Natural killer cell (primary cell): ENCODE measurements at regions not wholly inside any gene's neighbourhood (a gene's known extent, or its start where the extent isn't known, plus 50 kb on each side); places are given as distances from the start of the nearest gene placed in this dataset.

Experiments
- ATAC-seq, 3 donors: fragments of 150-1000 bp in 2 of 3; fragments of 200-7000 bp in 1 of 3; cut with Tn5 transposase; 1 replicate in 1 of 3; 2 replicates in 2 of 3; pipeline ENCODE4 v1.10.0; 2021; ENCODE audit warnings: mild to moderate bottlenecking in 2 of 3, moderate library complexity in 2 of 3
- DNase-seq, 2 donors: peaks; one replicate each; pipeline versions ENCODE4 v3.0.0 to v3.0.0-alpha.2; 2013 to 2021; ENCODE audit warnings: mixed read lengths in 1 of 2
- H3K27ac ChIP-seq: one replicate; pipeline ENCODE4 v1.5.1; 2013; ENCODE audit warnings: mild to moderate bottlenecking, low read length
- H3K27me3 ChIP-seq: one replicate; pipeline ENCODE4 v1.6.1; 2013; ENCODE audit warnings: low read length; ENCODE audit not compliant: control insufficient read depth, insufficient read depth
- H3K36me3 ChIP-seq: one replicate; pipeline ENCODE4 v1.6.1; 2013; ENCODE audit warnings: low read length; ENCODE audit not compliant: control insufficient read depth, insufficient read depth
- H3K4me1 ChIP-seq: one replicate; pipeline ENCODE4 v1.6.1; 2013; ENCODE audit warnings: low read length; ENCODE audit not compliant: control insufficient read depth, insufficient read depth
- H3K4me3 ChIP-seq: one replicate; pipeline ENCODE4 v1.5.1; 2013; ENCODE audit warnings: low read length
- H3K9me3 ChIP-seq: one replicate; pipeline ENCODE4 v1.6.1; 2013; ENCODE audit warnings: low read length; ENCODE audit not compliant: control insufficient read depth, insufficient read depth
- H3K27ac Mint-ChIP-seq, 2 donors: one replicate each; pipeline ENCODE4 v1.8.0; 2022; ENCODE audit warnings: mild to moderate bottlenecking in 2 of 2, mixed read lengths in 2 of 2, moderate library complexity in 1 of 2
- H3K27me3 Mint-ChIP-seq, 2 donors: one replicate each; pipeline ENCODE4 v1.8.0; 2022; ENCODE audit warnings: low read depth in 2 of 2, mixed read lengths in 2 of 2
- H3K36me3 Mint-ChIP-seq: one replicate; pipeline ENCODE4 v1.8.0; 2022; ENCODE audit warnings: mixed read lengths
- H3K4me1 Mint-ChIP-seq, 2 donors: one replicate each; pipeline ENCODE4 v1.8.0; 2022; ENCODE audit warnings: mixed read lengths in 2 of 2
- H3K4me3 Mint-ChIP-seq: one replicate; pipeline ENCODE4 v1.8.0; 2022; ENCODE audit warnings: mild to moderate bottlenecking, moderate library complexity, mixed read lengths
- H3K9me3 Mint-ChIP-seq, 2 donors: one replicate each; pipeline ENCODE4 v1.8.0; 2022; ENCODE audit warnings: mixed read lengths in 2 of 2
- WGBS: methylation state at CpG from one replicate; pipeline ENCODE4 v1.1.7; 2013; ENCODE audit warnings: missing lambda C conversion rate; ENCODE audit not compliant: insufficient coverage; 5-methylcytosine and 5-hydroxymethylcytosine counted together
- intact Hi-C: fragments of 100-400 bp; cut with micrococcal nuclease; formaldehyde crosslinking; loops from one replicate; pipeline ENCODE4 v1.14.2; 2022
- TF ChIP-seq, protein P1 (sequence below): fragments of 200-600 bp; IDR thresholded peaks from one replicate; pipeline ENCODE4 v1.8.0; 2022; ENCODE audit warnings: antibody characterized with exemption

GRCh38 chr2:45279356-45279755, 270.1 kb upstream of the SIX2 start:
- H3K36me3 ChIP-seq: no peaks in the 10 kb centered on the region
- no CpG with 5 or more reads among the region's 2 CpGs for WGBS
- H3K4me3 ChIP-seq: no peak overlapping the region
- Mint-ChIP-seq H3K4me3 (no peak overlapping the region), H3K27me3 (peaks cover 4 to 10% of the 10 kb centered on the region in 2 donors), H3K4me1 (no peaks in the 10 kb centered on the region), H3K27ac (no peak overlapping the region), H3K36me3 (no peaks in the 10 kb centered on the region), H3K9me3 (no peaks in the 10 kb centered on the region)
- no peak for ATAC-seq
- intact Hi-C loops: no loop called here
- H3K9me3 ChIP-seq: no peaks in the 10 kb centered on the region
- no peaks in the 10 kb centered on the region for H3K27me3 ChIP-seq
- TF ChIP-seq, protein P1, sequence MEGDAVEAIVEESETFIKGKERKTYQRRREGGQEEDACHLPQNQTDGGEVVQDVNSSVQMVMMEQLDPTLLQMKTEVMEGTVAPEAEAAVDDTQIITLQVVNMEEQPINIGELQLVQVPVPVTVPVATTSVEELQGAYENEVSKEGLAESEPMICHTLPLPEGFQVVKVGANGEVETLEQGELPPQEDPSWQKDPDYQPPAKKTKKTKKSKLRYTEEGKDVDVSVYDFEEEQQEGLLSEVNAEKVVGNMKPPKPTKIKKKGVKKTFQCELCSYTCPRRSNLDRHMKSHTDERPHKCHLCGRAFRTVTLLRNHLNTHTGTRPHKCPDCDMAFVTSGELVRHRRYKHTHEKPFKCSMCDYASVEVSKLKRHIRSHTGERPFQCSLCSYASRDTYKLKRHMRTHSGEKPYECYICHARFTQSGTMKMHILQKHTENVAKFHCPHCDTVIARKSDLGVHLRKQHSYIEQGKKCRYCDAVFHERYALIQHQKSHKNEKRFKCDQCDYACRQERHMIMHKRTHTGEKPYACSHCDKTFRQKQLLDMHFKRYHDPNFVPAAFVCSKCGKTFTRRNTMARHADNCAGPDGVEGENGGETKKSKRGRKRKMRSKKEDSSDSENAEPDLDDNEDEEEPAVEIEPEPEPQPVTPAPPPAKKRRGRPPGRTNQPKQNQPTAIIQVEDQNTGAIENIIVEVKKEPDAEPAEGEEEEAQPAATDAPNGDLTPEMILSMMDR: no peak
- H3K4me1 ChIP-seq: no peaks in the 10 kb centered on the region
- no peak overlapping the region for H3K27ac ChIP-seq
- no peak for DNase-seq

GRCh38 chr2:45278365-45279078, 269.3 kb upstream of the SIX2 start:
- intact Hi-C loops: no loop called here
- Histone ChIP-seq H3K27ac (no peak overlapping the region), H3K9me3 (no peaks in the 10 kb centered on the region), H3K36me3 (no peaks in the 10 kb centered on the region), H3K27me3 (no peaks in the 10 kb centered on the region), H3K4me3 (no peak overlapping the region), H3K4me1 (no peaks in the 10 kb centered on the region)
- Mint-ChIP-seq H3K4me3 (no peak overlapping the region), H3K4me1 (no peaks in the 10 kb centered on the region), H3K27ac (no peak overlapping the region), H3K27me3 (peaks cover 4 to 10% of the 10 kb centered on the region in 2 donors), H3K9me3 (no peaks in the 10 kb centered on the region), H3K36me3 (no peaks in the 10 kb centered on the region)
- ATAC-seq: no peak
- no peak for DNase-seq
- TF ChIP-seq, protein P1: no peak
- 87% methylated on average over 9 of the region's 9 CpGs for WGBS

DNA sequence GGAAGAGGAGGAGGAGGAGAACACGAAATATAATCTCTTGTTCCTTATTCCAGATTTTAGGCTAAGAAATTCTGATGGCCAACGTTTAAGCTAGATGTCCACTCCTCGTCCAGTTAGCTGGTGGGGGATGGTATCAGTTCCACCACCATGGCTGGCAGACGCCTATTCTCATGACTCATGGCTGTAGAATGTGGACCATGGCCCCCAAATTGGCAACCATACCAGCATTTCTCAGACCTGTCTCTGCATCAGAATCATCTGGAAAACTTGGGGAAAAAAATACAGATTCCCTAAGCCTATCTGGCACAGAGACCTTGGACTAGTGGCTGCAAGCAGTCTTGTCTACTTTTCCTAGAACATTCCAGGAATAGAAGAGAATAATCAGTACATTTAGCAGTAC, 267.7 kb upstream of the SIX2 start:
- no peaks in the 10 kb centered on the region for H3K36me3 ChIP-seq
- intact Hi-C loops: no loop called here
- no peak overlapping the region for H3K27ac ChIP-seq
- H3K4me3 ChIP-seq: no peak overlapping the region
- DNase-seq (no peak), ATAC-seq (no peak)
- H3K27me3 ChIP-seq: no peaks in the 10 kb centered on the region
- Mint-ChIP-seq H3K9me3 (no peaks in the 10 kb centered on the region), H3K27ac (no peak overlapping the region), H3K36me3 (no peaks in the 10 kb centered on the region), H3K4me3 (no peak overlapping the region), H3K27me3 (peaks cover 4 to 10% of the 10 kb centered on the region in 2 donors), H3K4me1 (no peaks in the 10 kb centered on the region)
- TF ChIP-seq, protein P1: no peak
- H3K4me1 ChIP-seq: no peaks in the 10 kb centered on the region
- H3K9me3 ChIP-seq: no peaks in the 10 kb centered on the region
- whole genome bisulfite sequencing: 80% methylated on average over 4 of the region's 4 CpGs

DNA sequence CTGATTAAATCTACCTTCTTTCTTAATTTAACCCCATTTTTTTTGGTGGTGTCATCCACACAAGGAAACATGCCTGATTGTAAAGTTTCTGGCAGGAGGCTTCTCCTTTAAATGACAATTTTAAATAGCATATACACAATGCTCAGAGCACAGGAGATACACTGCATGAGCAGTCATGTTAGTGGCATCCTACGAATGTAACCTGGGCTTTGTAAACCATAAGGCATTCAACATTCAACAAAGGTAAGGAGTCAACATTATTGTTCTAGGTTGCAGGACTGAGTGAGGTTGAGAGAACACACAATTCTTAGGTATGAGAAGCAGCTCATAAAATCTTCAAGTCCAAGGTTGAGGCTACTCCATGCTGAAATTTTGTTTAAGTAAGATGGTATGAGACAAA, 266.6 kb upstream of the SIX2 start:
- no peaks in the 10 kb centered on the region for H3K36me3 ChIP-seq
- Mint-ChIP-seq H3K27me3 (peaks cover 2 to 11% of the 10 kb centered on the region in 2 donors), H3K4me1 (no peaks in the 10 kb centered on the region), H3K36me3 (no peaks in the 10 kb centered on the region), H3K4me3 (no peak overlapping the region), H3K27ac (no peak overlapping the region), H3K9me3 (no peaks in the 10 kb centered on the region)
- H3K4me1 ChIP-seq: no peaks in the 10 kb centered on the region
- H3K27ac ChIP-seq: no peak overlapping the region
- TF ChIP-seq, protein P1: no peak
- H3K9me3 ChIP-seq: no peaks in the 10 kb centered on the region
- DNase-seq (no peak), ATAC-seq (no peak)
- 83% methylated on average over 1 of the region's 1 CpG for WGBS
- intact Hi-C loops: no loop called here
- no peaks in the 10 kb centered on the region for H3K27me3 ChIP-seq
- no peak overlapping the region for H3K4me3 ChIP-seq
